Activated CD4-positive, alpha-beta T cell treated with anti-CD3 and anti-CD28 coated beads for 36 hours (primary cell): ENCODE measurements at regions not wholly inside any gene's neighbourhood (a gene's known extent, or its start where the extent isn't known, plus 50 kb on each side); places are given as distances from the start of the nearest gene placed in this dataset.
"Not testable (repeated sequence)": the region's sequence is repeated elsewhere in the genome, so short reads cannot be mapped to it uniquely, and the experiment has no call there.

Experiments
- ATAC-seq: fragments of 200-7000 bp; cut with Tn5 transposase; one replicate; pipeline ENCODE4 v1.10.0; 2021; ENCODE audit warnings: mild to moderate bottlenecking, moderate library complexity
- CTCF ChIA-PET: fragments of 350-600 bp; sonication (Branson Sonifier 250); formaldehyde crosslinking; loops from one replicate; lab custom pipeline; 2021; ENCODE audit warnings: antibody characterized with exemption; lab: Charles Lee
- POLR2A ChIA-PET: fragments of 350-600 bp; sonication (Branson Sonifier 250); formaldehyde crosslinking; loops from one replicate; lab custom pipeline; 2021; ENCODE audit warnings: antibody characterized with exemption, inconsistent platforms; lab: Charles Lee
- DNase-seq: peaks from one replicate; pipeline ENCODE4 v3.0.0-alpha.2; 2020
- H3K27ac Mint-ChIP-seq: one replicate; pipeline ENCODE4 v1.8.0; 2021; ENCODE audit warnings: mixed read lengths
- H3K27me3 Mint-ChIP-seq: one replicate; pipeline ENCODE4 v1.8.0; 2021; ENCODE audit warnings: mixed read lengths
- H3K36me3 Mint-ChIP-seq: one replicate; pipeline ENCODE4 v1.8.0; 2021; ENCODE audit warnings: low read depth, mixed read lengths
- H3K4me1 Mint-ChIP-seq: one replicate; pipeline ENCODE4 v1.8.0; 2021; ENCODE audit warnings: mixed read lengths
- H3K4me3 Mint-ChIP-seq: one replicate; pipeline ENCODE4 v1.8.0; 2021; ENCODE audit warnings: mild to moderate bottlenecking, moderate library complexity, mixed read lengths
- H3K9me3 Mint-ChIP-seq: one replicate; pipeline ENCODE4 v1.8.0; 2021; ENCODE audit warnings: low read depth, mixed read lengths
- intact Hi-C, 2 experiments: fragments of 100-400 bp; cut with DNase I in 1 of 2; cut with micrococcal nuclease in 1 of 2; formaldehyde crosslinking; loops; one replicate each; pipeline versions ENCODE4 v1.14.2 to v1.15.1; 2022 to 2024; cut with DNase I, micrococcal nuclease

DNA sequence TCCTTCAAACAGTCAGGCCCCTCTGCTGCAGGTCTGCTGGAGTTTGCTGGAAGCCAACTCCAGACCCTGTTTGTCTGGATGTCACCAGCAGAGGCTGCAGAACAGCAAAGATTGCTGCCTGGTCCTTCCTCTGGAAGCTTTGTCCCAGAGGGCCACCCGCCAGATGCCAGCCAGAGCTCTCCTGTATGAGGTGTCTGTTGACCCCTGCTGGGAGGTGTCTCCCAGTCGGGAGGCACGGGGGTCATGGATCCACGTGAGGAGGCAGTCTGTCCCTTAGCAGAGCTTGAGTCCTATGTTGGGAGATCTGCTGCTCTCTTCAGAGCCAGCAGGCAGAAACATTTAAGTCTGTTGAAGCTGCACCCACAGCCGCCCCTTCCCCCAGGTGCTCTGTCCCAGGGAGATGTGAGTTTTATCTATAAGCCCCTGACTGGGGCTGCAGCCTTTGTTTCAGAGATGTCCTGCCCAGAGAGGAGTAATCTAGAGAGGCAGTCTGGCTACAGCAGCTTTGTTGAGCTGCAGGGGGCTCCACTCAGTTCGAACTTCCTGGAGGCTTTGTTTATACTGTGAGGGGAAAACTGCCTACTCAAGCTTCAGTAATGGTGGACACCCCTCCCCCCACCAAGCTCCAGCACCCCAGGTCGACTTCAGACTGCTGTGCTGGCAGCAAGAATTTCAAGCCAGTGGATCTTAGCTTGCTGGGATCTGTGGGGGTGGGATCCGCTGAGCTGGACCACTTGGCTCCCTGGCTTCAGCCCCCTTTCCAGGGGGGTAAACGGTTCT, 72.1 kb downstream of the OGFRL1 start:
- DNase-seq, ATAC-seq, intact Hi-C loops, H3K27ac Mint-ChIP-seq, H3K4me3 Mint-ChIP-seq, POLR2A ChIA-PET, H3K36me3 Mint-ChIP-seq, H3K9me3 Mint-ChIP-seq, H3K4me1 Mint-ChIP-seq: not testable (repeated sequence)
- CTCF ChIA-PET: interaction anchor here (1.2 kb wide), 1 partner anchor 9 kb away, joined by 3 read pairs; no protein-coding TSS in a partner anchor
- H3K27me3 Mint-ChIP-seq: peaks cover 19% of the 10 kb centered on the region

DNA sequence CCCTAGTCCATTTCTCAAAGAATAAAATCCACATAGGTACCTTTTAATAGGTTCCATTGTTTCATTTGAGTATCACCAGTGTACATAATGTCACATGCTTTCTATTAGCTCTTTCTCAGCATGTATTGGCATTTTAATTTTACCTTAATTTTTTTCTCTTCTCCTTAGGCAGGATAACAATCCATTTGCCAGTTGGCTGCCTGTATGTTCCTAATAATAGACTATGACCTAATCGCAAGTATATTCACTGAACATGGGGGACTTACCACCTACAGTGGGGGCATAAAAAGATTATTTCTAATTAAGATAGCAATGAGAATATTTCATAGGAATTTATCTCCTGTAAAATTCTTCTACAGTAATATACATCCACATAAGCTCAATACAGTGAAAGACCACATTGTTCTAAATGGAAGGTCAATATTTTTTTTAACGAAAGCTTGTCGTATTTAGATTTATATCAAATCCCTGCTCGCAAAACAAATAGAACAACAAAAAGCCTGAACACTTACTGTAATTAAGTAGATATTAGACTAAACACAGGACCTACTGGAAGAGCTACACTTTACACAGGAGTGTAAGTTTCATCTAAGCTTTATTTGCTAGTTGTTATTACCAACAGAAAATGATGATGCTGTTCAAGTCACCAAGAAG, 76.4 kb downstream of the OGFRL1 start:
- ChIA-PET CTCF (interaction anchor here (0.6 to 1.2 kb wide), 2 partner anchors 11 to 16 kb away, joined by 3 to 4 read pairs; no protein-coding TSS in a partner anchor), POLR2A (no interaction called here)
- peaks cover 4% of the 10 kb centered on the region for H3K4me1 Mint-ChIP-seq

DNA sequence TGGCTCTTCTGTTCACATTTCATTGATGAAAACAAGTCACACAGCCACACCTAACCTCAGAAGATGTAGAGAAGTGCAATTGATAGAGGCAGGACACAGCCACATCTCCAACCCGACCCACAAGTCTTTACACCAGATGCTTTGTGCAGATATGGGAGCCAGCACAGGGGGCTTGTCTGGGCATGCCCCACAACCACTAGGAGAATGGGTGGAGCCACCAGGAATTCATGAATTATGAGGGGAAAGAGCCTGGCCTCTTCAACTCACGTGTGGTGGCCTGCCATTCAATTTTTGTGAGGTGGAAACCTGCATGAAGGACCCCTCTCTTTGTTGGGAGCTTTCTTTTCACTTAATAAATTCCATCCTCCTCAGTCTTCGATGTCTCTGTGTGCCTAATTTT, 79.1 kb downstream of the OGFRL1 start:
- Mint-ChIP-seq H3K27ac (peak overlapping the region; percentile 15), H3K4me3 (no peak overlapping the region), H3K4me1 (peaks cover 4% of the 10 kb centered on the region), H3K36me3 (no peaks in the 10 kb centered on the region), H3K27me3 (peaks cover 6% of the 10 kb centered on the region), H3K9me3 (no peaks in the 10 kb centered on the region)
- ATAC-seq: no peak
- ChIA-PET POLR2A (no interaction called here), CTCF (no interaction called here)
- DNase-seq: no peak
- intact Hi-C loops: no loop called here

More for the DNA sequence above, 76.4 kb downstream of the OGFRL1 start:
- Mint-ChIP-seq H3K27me3 (peaks cover 7% of the 10 kb centered on the region), H3K36me3 (no peaks in the 10 kb centered on the region), H3K9me3 (no peaks in the 10 kb centered on the region), H3K27ac (no peak overlapping the region), H3K4me3 (no peak overlapping the region)
- ATAC-seq: no peak
- intact Hi-C loops: no loop called here
- DNase-seq: no peak

- DNase-seq (no peak), ATAC-seq (no peak)
- Mint-ChIP-seq H3K9me3 (no peaks in the 10 kb centered on the region), H3K27me3 (peaks cover 6% of the 10 kb centered on the region), H3K4me1 (peaks cover 4% of the 10 kb centered on the region), H3K27ac (no peak overlapping the region), H3K4me3 (no peak overlapping the region), H3K36me3 (no peaks in the 10 kb centered on the region)
- POLR2A ChIA-PET: no interaction called here
- intact Hi-C loops: no loop called here
- CTCF ChIA-PET: no interaction called here
These were observed 79.7 kb downstream of the OGFRL1 start for GRCh38 chr6:71368284-71368683.

- POLR2A ChIA-PET: no interaction called here
- Mint-ChIP-seq H3K4me1 (peaks cover 1% of the 10 kb centered on the region), H3K4me3 (no peak overlapping the region), H3K36me3 (no peaks in the 10 kb centered on the region), H3K27me3 (peaks cover 16% of the 10 kb centered on the region), H3K9me3 (no peaks in the 10 kb centered on the region), H3K27ac (no peak overlapping the region)
- intact Hi-C loops: no loop called here
- no peak for ATAC-seq
- no peak for DNase-seq
- CTCF ChIA-PET: no interaction called here
These were observed 82.9 kb downstream of the OGFRL1 start for GRCh38 chr6:71371559-71371958.

DNA sequence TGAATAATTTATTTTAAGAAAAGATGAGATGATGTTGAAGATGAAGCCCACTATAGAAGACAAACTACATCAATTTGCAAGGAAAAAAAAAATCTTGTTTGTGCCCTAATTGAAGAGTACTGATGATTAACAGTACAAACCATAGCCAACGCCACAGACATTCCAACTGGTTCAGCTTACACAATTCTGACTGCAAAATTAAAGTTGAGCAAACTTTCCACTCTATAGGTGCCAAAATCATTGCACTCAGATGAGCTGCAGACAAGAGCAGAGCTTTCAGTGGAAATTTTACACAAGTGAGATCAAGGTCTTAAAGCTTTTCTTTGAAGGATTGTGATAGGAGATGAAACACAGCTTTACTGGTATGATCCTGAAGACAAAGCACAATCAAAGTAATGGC, 85.3 kb downstream of the OGFRL1 start:
- ChIA-PET CTCF (interaction anchor here (1.2 kb wide), 1 partner anchor 11 kb away, joined by 5 read pairs; no protein-coding TSS in a partner anchor), POLR2A (no interaction called here)
- no peak overlapping the region for H3K4me3 Mint-ChIP-seq
- H3K9me3 Mint-ChIP-seq: no peaks in the 10 kb centered on the region
- H3K27ac Mint-ChIP-seq: no peak overlapping the region
- no peaks in the 10 kb centered on the region for H3K36me3 Mint-ChIP-seq
- H3K4me1 Mint-ChIP-seq: no peaks in the 10 kb centered on the region
- DNase-seq (no peak), ATAC-seq (no peak)
- peaks cover 18% of the 10 kb centered on the region for H3K27me3 Mint-ChIP-seq
- intact Hi-C loops: no loop called here

GRCh38 chr6:71375676-71376075, 87.1 kb downstream of the OGFRL1 start:
- Mint-ChIP-seq H3K27me3 (peaks cover 19% of the 10 kb centered on the region), H3K4me3 (no peak overlapping the region), H3K4me1 (no peaks in the 10 kb centered on the region), H3K36me3 (no peaks in the 10 kb centered on the region), H3K27ac (no peak overlapping the region), H3K9me3 (no peaks in the 10 kb centered on the region)
- ChIA-PET CTCF (no interaction called here), POLR2A (no interaction called here)
- intact Hi-C loops: no loop called here
- ATAC-seq (no peak), DNase-seq (no peak)

GRCh38 chr6:71376830-71377229, 88.2 kb downstream of the OGFRL1 start:
- ChIA-PET POLR2A (interaction anchor here (0.6 kb wide), 1 partner anchor 1073 kb away, joined by 3 read pairs; no protein-coding TSS in a partner anchor), CTCF (no interaction called here)
- no peak overlapping the region for H3K4me3 Mint-ChIP-seq
- no peak for DNase-seq
- intact Hi-C loops: no loop called here
- no peaks in the 10 kb centered on the region for H3K36me3 Mint-ChIP-seq
- no peaks in the 10 kb centered on the region for H3K4me1 Mint-ChIP-seq
- ATAC-seq: no peak
- peaks cover 24% of the 10 kb centered on the region for H3K27me3 Mint-ChIP-seq
- H3K9me3 Mint-ChIP-seq: no peaks in the 10 kb centered on the region
- H3K27ac Mint-ChIP-seq: no peak overlapping the region

GRCh38 chr6:71383476-71383875, 94.9 kb downstream of the OGFRL1 start:
- ATAC-seq: no peak

GRCh38 chr6:71383901-71384489, 95.4 kb downstream of the OGFRL1 start:
- Mint-ChIP-seq H3K27me3 (peaks cover 9% of the 10 kb centered on the region), H3K4me3 (no peak overlapping the region), H3K36me3 (no peaks in the 10 kb centered on the region), H3K9me3 (no peaks in the 10 kb centered on the region), H3K4me1 (no peaks in the 10 kb centered on the region), H3K27ac (no peak overlapping the region)
- DNase-seq (peak; percentile 12), ATAC-seq (no peak)
- intact Hi-C loops: loop anchor here (1.0 to 2.0 kb wide), 3 partner anchors 127 to 701 kb away; no protein-coding TSS in a partner anchor
- CTCF ChIA-PET: interaction anchor here (1.2 to 2.0 kb wide), 3 partner anchors 10 to 702 kb away, joined by 3 to 5 read pairs (median 4); no protein-coding TSS in a partner anchor
- POLR2A ChIA-PET: no interaction called here

More at GRCh38 chr6:71383476-71383875, 94.9 kb downstream of the OGFRL1 start:
- H3K27me3 Mint-ChIP-seq: peaks cover 9% of the 10 kb centered on the region
- POLR2A ChIA-PET: no interaction called here
- no peak overlapping the region for H3K4me3 Mint-ChIP-seq
- no peaks in the 10 kb centered on the region for H3K36me3 Mint-ChIP-seq
- H3K9me3 Mint-ChIP-seq: no peaks in the 10 kb centered on the region
- no peaks in the 10 kb centered on the region for H3K4me1 Mint-ChIP-seq
- intact Hi-C loops: no loop called here
- no peak for DNase-seq
- H3K27ac Mint-ChIP-seq: no peak overlapping the region
- CTCF ChIA-PET: interaction anchor here (0.5 kb wide), 1 partner anchor 53 kb away, joined by 3 read pairs; no protein-coding TSS in a partner anchor

GRCh38 chr6:71385111-71385822, 96.7 kb downstream of the OGFRL1 start:
- Mint-ChIP-seq H3K27ac (no peak overlapping the region), H3K4me1 (no peaks in the 10 kb centered on the region), H3K27me3 (peaks cover 12% of the 10 kb centered on the region), H3K4me3 (no peak overlapping the region), H3K36me3 (no peaks in the 10 kb centered on the region), H3K9me3 (no peaks in the 10 kb centered on the region)
- intact Hi-C loops: loop anchor here (2.0 kb wide), 2 partner anchors 126 to 700 kb away; no protein-coding TSS in a partner anchor
- DNase-seq: no peak
- ChIA-PET POLR2A (no interaction called here), CTCF (interaction anchor here (0.7 to 2.0 kb wide), 4 partner anchors 11 to 701 kb away, joined by 3 to 5 read pairs (median 4); no protein-coding TSS in a partner anchor)
- ATAC-seq: no peak
